ENCODE measurements at regions not wholly inside any gene's neighbourhood (a gene's known extent, or its start where the extent isn't known, plus 50 kb on each side); places are given as distances from the start of the nearest gene placed in this dataset.

- no peaks in the 10 kb centered on the region for H3K4me1 ChIP-seq (ENCODE audit: insufficient read depth, poor library complexity, severe bottlenecking)
- no peaks in the 10 kb centered on the region for H3K27me3 ChIP-seq (ENCODE audit: insufficient read depth, poor library complexity, severe bottlenecking)
- no peak overlapping the region for H3K27ac ChIP-seq (ENCODE audit: poor library complexity, severe bottlenecking)
- no peak overlapping the region for H3K4me3 ChIP-seq (ENCODE audit: severe bottlenecking)
- no peaks in the 10 kb centered on the region for H3K9me3 ChIP-seq (ENCODE audit: severe bottlenecking)
- no peak for TF ChIP-seq CTCF (IDR thresholded peaks at IDR 0.05; ENCODE audit: poor library complexity, severe bottlenecking)
- DNase-seq (ENCODE audit: low spot score) (no peak), ATAC-seq (ENCODE audit: low read depth) (no peak)
- H3K36me3 ChIP-seq (ENCODE audit: low read depth) = no peaks in the 10 kb centered on the region
These were observed 169.1 kb upstream of the TRIB2 start for GRCh38 chr2:12547566-12548170.

GRCh38 chr2:12548906-12549305 lies 167.8 kb upstream of the TRIB2 start:
- H3K27ac ChIP-seq (ENCODE audit: poor library complexity, severe bottlenecking) = no peak overlapping the region
- no peak for ATAC-seq (ENCODE audit: low read depth)
- H3K4me1 ChIP-seq (ENCODE audit: insufficient read depth, poor library complexity, severe bottlenecking) = no peaks in the 10 kb centered on the region
- H3K36me3 ChIP-seq (ENCODE audit: low read depth) = no peaks in the 10 kb centered on the region
- DNase-seq (ENCODE audit: low spot score) = no peak
- no peaks in the 10 kb centered on the region for H3K9me3 ChIP-seq (ENCODE audit: severe bottlenecking)
- no peak for TF ChIP-seq CTCF (IDR thresholded peaks at IDR 0.05; ENCODE audit: poor library complexity, severe bottlenecking)
- H3K4me3 ChIP-seq (ENCODE audit: severe bottlenecking) = no peak overlapping the region
- H3K27me3 ChIP-seq (ENCODE audit: insufficient read depth, poor library complexity, severe bottlenecking) = no peaks in the 10 kb centered on the region

- Histone ChIP-seq H3K36me3 (ENCODE audit: low read depth) (no peaks in the 10 kb centered on the region), H3K27me3 (ENCODE audit: insufficient read depth, poor library complexity, severe bottlenecking) (no peaks in the 10 kb centered on the region), H3K4me1 (ENCODE audit: insufficient read depth, poor library complexity, severe bottlenecking) (peaks cover 2% of the 10 kb centered on the region), H3K27ac (ENCODE audit: poor library complexity, severe bottlenecking) (no peak overlapping the region), H3K4me3 (ENCODE audit: severe bottlenecking) (no peak overlapping the region), H3K9me3 (ENCODE audit: severe bottlenecking) (no peaks in the 10 kb centered on the region)
- no peak for DNase-seq (ENCODE audit: low spot score)
- no peak for TF ChIP-seq CTCF (IDR thresholded peaks at IDR 0.05; ENCODE audit: poor library complexity, severe bottlenecking)
- ATAC-seq (ENCODE audit: low read depth) = peak; percentile 58; the same call in 2 of the 3 replicates
These were observed 167.1 kb upstream of the TRIB2 start for GRCh38 chr2:12549641-12550040.

- Histone ChIP-seq H3K4me3 (ENCODE audit: severe bottlenecking) (no peak overlapping the region), H3K27ac (ENCODE audit: poor library complexity, severe bottlenecking) (no peak overlapping the region), H3K36me3 (ENCODE audit: low read depth) (no peaks in the 10 kb centered on the region), H3K4me1 (ENCODE audit: insufficient read depth, poor library complexity, severe bottlenecking) (peaks cover 14% of the 10 kb centered on the region), H3K27me3 (ENCODE audit: insufficient read depth, poor library complexity, severe bottlenecking) (no peaks in the 10 kb centered on the region), H3K9me3 (ENCODE audit: severe bottlenecking) (no peaks in the 10 kb centered on the region)
- DNase-seq (ENCODE audit: low spot score) (no peak), ATAC-seq (ENCODE audit: low read depth) (no peak)
- TF ChIP-seq CTCF (IDR thresholded peaks at IDR 0.05; ENCODE audit: poor library complexity, severe bottlenecking) = no peak
These were observed 164.6 kb upstream of the TRIB2 start for GRCh38 chr2:12552092-12552491.

GRCh38 chr2:12554224-12555011 lies 162.3 kb upstream of the TRIB2 start:
- no peak for TF ChIP-seq CTCF (IDR thresholded peaks at IDR 0.05; ENCODE audit: poor library complexity, severe bottlenecking)
- ATAC-seq (ENCODE audit: low read depth) (no peak), DNase-seq (ENCODE audit: low spot score) (no peak)
- Histone ChIP-seq H3K9me3 (ENCODE audit: severe bottlenecking) (no peaks in the 10 kb centered on the region), H3K36me3 (ENCODE audit: low read depth) (no peaks in the 10 kb centered on the region), H3K4me3 (ENCODE audit: severe bottlenecking) (no peak overlapping the region), H3K27ac (ENCODE audit: poor library complexity, severe bottlenecking) (peak overlapping the region; percentile 45), H3K27me3 (ENCODE audit: insufficient read depth, poor library complexity, severe bottlenecking) (no peaks in the 10 kb centered on the region), H3K4me1 (ENCODE audit: insufficient read depth, poor library complexity, severe bottlenecking) (peaks cover 14% of the 10 kb centered on the region)
